CD4-positive, alpha-beta T cell treated with Interleukin-1 beta for 1 hour (primary cell): ENCODE measurements at regions not wholly inside any gene's neighbourhood (a gene's known extent, or its start where the extent isn't known, plus 50 kb on each side); places are given as distances from the start of the nearest gene placed in this dataset.
"Not testable (repeated sequence)": the region's sequence is repeated elsewhere in the genome, so short reads cannot be mapped to it uniquely, and the experiment has no call there.

ENCODE experiments used
- DNase-seq, 2 donors: peaks; one replicate each; pipeline ENCODE4 v3.0.0-alpha.2; 2020 to 2022

DNA sequence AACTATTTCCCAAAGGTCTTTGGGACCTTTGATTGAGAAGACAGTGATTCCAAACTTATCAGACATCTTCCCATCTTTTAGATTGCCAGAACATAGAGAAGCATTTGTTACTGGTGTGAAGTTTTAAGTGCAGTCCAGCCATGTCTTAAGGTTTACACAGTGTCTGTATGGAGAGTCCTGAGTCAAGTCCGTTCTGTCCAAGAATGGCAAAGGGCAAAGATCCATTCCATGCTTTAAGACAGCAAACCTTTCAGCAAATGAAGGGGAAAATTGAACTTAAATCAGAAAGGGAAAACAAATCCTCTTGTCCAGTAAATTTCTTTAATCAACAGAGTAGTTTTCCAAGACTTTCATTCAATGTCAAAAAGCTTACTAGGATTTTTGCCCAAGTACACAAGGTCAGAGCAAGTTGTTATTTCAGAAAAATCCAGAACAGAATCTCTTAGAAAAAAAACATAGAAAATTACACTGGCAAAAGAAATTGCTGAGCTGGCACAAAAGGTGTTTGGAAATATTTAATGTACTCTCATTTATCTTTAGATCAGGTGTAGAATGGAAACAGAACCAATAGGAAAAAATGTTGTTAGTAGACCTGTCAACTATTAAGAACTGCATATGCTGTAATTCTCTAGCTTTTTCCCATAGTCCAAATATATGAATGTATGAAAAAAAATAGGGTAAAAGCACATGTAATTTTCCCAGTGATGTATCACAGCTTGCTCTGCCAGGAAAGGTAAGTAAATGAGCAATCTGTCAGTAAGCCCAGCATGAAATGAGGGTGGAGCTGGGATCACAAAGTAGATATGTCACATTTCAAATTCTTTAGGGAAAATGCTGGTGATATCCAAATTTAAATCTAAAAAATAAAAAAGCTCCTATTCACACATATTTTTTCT lies 1099.9 kb downstream of the TUSC7 start:
- DNase-seq: no peak

DNA sequence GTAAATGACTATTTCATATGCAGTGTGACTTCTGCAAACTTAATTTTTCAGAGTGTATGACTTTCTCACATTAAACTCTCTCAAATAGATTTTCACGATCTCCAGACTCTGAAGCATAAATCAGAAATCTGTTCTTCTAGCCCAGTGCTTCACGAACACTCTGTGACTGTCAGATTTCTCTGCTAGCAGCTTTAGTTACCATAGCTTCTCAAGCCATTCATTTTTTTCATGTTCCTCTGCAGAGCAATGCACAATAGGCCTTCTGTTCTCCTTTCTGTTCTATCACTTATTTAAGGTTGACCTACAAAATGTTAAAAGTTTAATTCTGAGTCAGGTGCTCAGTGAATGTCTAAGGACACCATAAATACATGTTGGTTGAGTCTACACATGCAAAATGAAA lies 1102.2 kb downstream of the TUSC7 start:
- DNase-seq: no peak

DNA sequence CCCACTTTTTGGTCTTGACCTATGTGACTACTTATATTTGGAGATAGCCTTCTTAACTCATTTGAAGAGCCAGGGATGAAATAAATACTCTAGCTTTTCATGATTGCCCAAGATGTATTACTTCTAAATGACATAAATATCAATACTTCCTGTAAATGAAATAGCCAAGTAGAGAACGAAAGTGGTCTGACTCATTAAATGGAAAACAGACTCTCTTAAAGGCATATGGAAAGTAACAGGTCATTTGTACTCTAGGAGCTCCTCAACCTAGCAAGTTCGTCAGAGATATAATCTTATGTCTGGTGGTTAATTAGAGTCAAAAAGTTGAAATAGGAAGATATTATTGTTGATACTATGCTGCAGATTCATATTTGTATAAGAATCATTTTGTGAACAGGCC lies 1105.4 kb downstream of the TUSC7 start:
- no peak for DNase-seq

DNA sequence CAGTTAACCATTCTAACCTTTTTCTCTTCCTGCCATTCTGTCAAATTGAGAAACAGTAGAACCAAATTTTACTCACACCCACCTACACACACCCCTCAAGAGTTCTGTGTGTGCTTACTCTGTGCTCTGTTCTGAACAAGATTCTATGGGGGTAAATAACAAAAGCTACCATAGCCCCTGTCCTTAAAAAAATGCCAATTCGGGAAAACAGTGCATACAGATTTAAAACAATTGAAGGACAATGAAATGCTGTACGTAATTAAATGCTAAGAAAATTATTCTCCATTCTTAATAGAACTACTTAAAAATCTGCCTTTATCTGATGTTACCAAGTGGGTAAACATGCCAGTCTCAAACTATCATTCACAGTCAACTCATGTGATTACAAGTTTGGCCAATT lies 1107.5 kb downstream of the TUSC7 start:
- DNase-seq: no peak

DNA sequence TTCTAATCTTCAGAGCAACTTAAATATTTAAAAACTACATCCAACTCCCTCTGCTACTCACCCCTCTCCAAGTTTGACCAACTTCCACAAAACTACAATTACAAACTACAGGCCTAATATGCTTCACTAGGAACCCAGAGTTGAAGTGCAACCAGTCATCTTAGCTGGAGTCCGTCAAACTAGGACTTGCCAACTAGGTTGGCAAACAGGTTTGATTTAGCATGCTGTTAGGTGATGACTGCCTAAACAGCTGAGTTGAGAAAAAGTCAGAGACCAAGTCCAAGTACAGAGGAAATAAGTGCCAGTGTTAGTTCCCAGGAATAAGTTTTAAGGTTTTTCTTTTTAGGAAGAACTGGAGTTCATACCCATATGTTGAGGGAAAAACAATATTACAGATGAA lies 1109.0 kb downstream of the TUSC7 start:
- no peak for DNase-seq

DNA sequence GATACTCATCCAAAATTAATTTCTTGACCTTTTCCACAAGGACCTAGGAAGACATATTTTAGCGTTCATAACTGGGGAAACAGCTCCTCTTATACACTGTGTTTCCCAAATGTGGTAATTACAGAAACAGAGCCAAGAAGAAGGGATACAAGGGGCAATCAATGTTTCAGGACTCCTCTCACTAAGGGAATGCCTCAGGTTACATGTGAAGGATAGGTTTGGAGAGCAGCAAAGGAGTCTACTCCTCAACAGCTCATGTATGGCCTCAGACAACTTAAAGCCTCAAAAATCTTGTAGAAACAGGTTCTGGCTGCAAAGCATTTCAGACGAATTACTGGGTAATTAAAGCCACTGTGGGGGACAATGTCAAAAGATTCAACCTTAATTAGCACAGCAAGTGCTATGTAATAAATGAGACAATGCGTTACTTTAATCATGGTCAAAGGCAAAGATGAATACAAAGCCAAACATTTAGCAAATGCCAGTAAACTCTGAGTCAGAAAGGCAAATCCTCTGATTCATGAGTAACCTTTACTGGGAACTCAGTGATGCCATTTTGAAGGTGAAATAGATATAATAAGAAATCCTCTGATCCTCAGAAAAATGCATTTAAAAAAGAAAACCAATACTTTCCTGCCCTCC lies 1111.2 kb downstream of the TUSC7 start:
- no peak for DNase-seq

DNA sequence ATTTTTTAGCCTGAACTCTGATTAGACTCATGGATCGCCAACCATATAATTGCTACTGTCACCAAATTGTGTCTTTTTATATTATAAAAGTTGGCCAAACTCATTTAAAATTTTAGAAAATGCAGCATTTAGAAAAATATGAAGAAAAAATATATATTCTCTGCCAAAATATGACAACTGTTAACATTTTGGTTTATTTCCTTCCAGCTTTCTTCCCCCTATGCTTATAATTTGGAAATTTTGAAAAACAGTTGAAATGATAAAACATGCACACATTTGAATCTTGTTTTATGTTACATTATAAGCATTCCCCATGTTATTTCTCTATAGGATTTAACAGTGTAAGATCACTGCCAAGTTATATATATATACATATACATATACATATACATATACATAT lies 1112.8 kb downstream of the TUSC7 start:
- no peak for DNase-seq

DNA sequence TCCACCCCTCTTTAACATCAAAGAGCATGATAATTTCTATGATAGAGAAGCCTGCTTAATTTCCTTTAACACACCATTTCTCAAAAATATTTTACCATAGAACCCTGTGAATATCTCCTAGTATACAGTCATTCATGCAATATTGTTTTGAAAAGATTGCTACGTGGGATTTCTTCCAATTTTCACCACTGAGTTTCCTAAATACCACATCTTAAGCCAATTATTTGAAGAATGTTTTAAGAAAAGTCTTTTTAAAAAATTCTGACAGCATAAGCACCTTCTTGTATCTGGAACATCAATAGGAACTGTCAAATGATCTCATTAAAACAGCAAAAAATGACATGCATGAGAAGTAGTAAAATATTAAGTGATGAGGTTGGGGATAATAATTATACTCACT lies 1126.7 kb downstream of the TUSC7 start:
- no peak for DNase-seq

DNA sequence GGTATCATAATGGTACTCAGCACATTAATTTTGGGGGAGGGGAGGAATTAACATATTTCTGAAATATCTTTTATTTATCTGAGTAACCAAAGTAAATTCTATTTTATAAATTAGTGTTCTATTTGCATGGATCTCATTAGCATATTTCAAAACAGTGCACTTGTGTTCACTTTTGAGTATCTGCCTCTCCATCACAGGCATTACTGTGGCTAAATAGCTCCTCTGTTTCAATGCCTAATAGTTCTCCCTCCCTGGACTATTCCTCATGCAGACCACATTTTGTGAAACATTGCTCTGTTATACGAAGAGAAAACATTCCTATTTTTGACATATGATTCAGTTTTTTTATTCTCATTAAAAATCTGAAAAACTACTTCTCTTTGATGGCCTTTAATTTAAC lies 1127.8 kb downstream of the TUSC7 start:
- DNase-seq: no peak

DNA sequence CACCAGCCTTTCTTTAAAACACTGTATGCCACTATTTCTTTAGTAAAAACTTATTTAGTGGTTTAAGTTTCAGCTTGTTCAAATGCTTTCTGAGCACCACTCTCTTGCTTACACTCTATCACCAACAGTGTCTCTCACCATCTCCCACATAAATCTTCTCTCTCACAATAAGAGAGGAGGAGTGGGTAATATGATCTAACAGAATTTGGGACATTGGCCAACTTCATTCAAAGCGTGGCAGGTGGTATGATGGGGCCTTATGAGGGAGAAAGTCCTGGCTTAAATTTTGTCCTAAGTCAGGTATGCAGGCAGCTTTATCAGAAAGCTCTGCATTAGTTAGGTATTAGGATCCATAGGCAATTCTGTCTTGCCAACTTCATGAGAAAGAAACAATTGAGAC lies 1132.5 kb downstream of the TUSC7 start:
- DNase-seq: no peak

DNA sequence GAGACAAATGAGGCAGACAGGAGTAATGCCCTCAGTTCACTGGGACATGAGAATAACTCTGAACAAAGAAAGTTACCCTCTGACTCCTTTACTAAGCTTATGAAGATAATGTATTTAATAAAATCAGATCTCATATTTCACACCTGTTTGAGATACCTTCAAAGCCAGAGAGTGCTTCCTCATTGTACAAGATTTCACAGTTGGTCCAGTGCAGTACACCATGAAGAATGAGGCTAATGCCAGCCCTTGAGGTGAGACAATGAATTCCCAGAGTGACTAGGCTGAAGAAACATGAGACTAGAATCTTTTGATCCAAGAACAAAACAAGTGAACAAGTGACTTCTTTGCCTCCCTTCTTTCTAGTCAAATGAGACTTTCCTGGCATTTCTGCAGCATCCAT lies 1133.8 kb downstream of the TUSC7 start:
- DNase-seq: no peak

DNA sequence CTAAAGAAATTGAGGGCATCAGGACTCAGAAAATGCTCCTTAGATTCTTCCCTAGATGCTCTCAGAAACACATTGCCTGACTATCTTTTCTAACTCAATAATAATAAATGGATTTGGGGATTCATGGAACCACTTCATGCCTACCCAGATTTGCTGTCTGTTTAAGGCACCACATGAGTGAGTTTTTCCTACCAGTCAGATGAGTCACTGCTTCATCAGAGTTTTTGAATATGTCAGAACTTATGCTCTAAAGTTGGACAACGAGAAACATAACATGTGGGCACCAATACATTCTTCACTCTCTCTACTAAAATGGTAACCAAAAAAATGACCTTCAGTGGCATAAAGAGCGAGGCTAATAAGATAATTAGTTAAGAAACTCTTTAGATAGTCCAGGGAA lies 1135.1 kb downstream of the TUSC7 start:
- DNase-seq: no peak

DNA sequence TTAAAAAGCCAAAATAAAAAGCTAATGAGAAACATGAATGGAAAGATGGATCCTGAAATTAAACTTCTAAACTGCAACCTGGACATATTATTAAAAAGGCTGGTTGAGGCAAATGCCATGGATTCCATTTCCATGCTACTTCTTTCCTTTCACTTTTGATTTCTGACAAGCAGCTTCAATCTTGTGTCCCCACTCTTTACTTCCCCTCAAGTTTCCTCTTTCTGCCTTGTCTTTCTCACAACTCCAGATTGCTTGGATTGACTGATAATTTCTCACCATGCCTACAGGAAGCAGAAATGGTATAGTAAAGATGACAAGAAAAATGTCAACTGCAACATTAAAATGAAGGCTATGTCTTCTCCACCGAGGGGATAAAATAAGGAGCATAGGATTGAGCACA lies 1136.7 kb downstream of the TUSC7 start:
- no peak for DNase-seq

DNA sequence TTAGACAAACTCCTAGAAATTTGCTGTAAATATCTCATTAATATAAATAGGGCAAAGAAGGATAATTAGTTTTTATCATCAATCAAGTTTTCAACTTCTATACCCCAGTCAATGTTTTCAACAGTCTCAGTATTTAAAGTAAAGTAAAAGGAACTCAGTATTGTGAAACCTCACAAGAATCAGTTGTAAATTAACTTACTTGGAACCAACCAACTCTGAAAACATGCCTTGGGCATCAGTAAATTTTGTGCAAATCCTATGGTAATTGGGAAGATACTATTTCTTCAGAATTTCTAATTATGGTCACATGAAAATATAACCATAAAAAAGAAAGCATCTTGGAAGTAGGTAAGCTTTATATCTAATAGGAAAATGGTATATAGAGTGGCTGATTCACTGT lies 1139.0 kb downstream of the TUSC7 start:
- no peak for DNase-seq

DNA sequence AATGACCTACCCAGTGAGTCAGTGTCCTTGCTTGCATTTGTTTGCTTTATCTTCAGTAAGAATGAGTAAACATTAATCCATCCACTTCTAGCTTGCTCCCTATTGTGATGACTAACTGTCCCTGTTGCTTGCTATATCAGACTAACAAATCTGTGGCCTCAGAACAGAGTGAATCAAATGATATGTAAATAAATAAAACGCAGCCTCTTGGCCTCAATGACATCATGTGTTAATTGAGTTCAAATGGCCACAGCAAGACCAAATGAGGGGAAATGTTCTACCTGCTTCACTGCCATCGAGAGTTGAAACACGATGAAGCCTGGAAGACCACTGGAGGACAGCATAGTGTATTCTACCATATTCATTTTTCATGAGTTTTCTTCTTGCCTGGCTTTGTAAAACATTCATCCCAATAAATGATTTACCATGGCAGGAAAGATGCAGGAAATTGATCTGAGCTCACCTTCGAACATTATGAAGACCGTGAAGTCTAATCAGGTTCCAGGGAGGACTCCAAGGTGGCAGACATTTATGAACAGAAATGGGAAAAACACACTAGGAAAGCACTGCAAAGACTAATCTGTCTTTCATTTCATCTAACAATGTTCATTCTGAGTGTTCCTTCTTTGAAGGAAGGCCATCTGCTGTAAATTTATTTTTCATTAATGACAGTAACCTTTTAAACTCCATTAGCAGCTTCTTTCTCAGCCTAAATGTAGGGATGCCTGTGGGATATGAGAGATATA lies 1144.5 kb downstream of the TUSC7 start:
- no peak for DNase-seq

DNA sequence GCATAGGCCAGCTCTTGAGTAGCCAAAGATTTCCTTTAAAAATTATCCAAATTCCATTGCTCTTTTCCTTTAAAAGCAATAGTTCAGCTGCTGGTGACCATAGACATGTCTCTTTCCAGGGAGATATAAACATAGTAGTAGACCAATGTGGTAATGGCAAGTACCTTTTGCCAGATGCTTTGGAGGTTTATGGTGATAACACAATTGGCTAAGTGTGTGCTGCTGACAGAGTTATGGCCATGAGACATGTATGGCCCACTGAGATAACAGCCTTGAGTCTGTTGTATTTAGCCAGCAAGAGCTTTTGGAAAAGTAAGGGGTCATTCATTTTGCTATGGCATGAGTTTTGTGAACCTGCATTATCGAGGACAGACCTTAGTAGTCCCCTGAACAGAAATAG lies 1146.8 kb downstream of the TUSC7 start:
- no peak for DNase-seq

DNA sequence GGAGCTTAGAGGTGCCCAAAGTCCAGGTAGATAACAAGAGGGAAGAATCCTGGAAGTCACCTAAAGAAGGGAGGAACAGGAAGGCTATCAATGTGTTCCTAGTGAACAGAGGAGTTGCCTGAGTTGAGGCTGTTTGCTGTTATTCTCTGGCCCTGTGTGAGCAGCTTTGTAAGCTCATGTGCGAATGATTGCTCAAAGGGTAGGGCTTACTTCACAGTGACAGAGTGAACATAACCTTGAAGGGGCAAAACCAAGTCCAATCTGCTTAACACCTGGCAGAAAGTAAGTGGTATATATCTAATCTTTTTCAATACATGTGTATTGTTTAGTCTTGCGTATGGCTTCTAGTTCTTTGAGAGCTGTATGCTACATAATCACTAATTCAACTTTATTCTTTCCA lies 1153.6 kb downstream of the TUSC7 start:
- no peak for DNase-seq

DNA sequence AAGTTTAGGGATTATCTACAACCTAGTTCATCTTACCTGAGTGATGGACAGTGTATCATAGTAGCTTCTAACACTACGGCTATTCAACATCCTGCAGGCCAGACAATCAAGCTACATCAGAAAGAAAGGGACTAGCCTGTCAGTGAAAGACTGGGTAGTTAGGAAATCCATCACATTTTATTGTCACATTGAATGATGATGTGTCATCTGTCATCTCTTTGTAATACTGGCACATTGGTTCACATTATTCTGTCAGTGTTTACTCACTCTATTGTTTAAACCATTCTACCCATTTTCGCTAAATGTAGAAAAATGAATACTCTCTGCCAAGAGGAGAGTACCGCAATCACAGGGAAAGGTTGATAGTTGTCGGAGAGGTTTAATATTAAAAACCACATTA lies 1155.8 kb downstream of the TUSC7 start:
- DNase-seq: no peak

DNA sequence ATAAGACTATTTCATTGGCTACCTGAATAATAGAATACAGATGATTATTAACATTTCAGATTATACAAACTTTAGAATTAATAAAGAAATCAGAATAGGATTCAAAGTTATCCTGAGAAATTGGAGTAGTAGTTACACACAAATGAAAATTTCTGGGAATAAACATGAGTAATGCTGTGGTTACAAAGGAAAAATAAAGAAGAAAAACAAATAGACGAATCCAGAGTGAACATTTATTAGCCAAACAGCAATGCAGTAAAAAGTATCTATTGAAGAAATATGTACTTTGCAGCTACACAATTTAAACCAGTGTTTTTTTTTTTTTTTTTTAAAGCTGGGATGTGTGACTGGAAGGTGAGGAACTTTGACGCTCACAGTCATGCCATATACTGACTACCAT lies 1159.2 kb downstream of the TUSC7 start:
- DNase-seq: no peak

DNA sequence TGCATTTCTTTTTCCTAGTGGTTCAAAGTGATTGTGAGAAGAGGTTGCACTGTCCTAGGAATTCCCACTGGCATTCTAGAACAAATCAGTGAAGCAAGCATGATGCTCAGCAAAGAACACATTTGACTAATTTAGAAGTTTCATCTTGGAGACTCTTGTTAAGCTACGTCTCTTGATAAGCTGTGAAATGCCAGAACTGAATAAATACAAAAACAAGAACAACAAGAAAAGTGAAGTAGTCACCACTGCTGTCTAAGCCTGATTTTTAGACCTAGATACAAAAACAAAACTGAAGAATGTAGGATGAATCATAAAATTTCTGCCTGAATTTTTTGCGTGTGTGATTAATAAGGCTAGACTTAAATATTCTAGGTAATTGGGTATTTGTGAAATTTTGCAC lies 1162.4 kb downstream of the TUSC7 start:
- DNase-seq: no peak

DNA sequence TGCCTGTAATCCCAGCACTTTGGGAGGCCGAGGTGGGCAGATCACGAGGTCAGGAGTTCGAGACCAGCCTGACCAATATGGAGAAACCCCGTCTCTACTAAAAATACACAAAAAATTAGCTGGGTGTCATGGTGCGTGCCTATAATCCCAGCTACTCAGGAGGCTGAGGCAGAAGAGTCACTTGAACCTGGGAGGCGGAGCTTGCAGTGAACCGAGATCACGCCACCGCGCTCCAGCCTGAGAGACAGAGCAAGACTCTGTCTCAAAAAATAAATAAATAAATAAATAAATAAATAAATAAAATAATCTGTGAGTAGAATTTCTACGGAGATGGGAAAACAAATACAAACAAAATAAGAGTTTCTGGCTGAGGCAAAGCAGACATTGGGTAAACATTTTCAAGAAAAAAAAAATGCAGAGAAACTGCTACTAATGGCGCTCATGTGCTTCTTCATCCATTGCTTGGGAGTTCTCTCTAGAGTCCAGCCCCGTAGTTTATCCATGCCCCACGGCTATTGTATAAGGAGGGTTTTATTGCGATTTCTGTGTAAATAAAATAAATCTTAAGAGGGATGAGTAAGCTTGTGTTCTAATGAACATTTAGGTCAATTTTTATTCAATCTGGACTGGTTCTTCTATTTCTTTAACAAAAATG lies 1161.9 kb downstream of the IGSF11 start:
- DNase-seq: not testable (repeated sequence)

DNA sequence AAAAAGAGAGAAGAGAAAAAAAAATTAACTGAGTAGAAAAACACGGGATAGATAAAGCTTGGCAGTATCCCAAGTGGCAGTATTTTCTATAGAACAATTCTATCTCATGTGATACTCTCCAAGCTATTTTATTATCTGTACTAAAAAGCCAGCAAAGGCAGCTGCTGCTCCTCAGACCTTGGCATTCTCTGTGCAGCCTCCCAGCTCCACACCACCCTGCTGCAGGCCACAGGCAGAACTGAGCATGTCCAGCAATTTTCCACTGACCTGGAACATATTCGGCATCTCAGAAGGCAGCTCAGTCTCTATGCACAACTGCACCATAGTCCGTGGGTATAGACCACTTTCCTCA lies 1161.4 kb downstream of the IGSF11 start:
- DNase-seq: no peak

DNA sequence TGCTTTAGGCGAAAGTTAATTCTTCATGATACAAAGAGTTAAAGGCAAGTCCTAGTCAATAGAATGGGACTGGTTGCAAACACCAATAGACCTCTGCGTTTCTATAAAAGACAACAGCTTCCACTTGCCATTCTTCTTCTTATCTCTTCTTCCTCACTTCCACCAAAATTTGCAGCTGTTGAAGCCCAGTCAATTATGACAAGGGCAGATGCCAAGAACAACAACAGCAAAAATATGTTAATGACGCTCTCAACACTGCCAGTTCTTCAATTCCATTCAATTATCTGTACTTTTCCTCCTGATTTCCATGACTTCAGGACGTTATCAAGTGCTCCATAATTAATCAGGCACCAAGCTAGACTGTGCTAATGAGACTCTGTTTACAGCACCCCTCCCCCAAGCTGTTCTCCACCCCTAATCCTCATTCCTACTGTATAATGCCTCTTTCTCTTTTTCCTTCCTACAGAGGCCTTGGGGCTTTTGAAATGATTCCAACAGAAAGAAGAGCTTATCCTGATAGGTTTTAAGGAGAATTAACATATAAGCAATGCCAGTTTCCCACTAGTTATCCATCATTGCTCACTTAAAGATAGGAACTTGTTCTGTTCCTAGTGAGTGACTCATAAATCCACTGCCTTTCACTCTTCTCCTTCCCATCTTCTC lies 1160.5 kb downstream of the IGSF11 start:
- no peak for DNase-seq
